SKM-1 treated with dmso at 0.1 percent for 144 hours (cell line): ENCODE measurements at regions not wholly inside any gene's neighbourhood (a gene's known extent, or its start where the extent isn't known, plus 50 kb on each side); places are given as distances from the start of the nearest gene placed in this dataset.
"Not testable (repeated sequence)": the region's sequence is repeated elsewhere in the genome, so short reads cannot be mapped to it uniquely, and the experiment has no call there.

ENCODE experiments used
- DNase-seq: peaks from one replicate; lab custom pipeline; 2025; ENCODE audit not compliant: unreplicated experiment; lab: John Stamatoyannopoulos, UW

- no peak for DNase-seq
Measured at GRCh38 chr4:160284516-160284915, 1181.6 kb downstream of the RAPGEF2 start.

GRCh38 chr4:160286051-160286450 lies 1183.2 kb downstream of the RAPGEF2 start:
- no peak for DNase-seq

- DNase-seq: no peak
Measured at GRCh38 chr4:160296476-160296875, 1193.6 kb downstream of the RAPGEF2 start.

GRCh38 chr4:160299177-160299576 lies 1196.3 kb downstream of the RAPGEF2 start:
- DNase-seq: no peak

- DNase-seq: no peak
Measured at GRCh38 chr4:160299608-160300007, 1196.7 kb downstream of the RAPGEF2 start.

- DNase-seq: no peak
Measured at GRCh38 chr4:160316036-160316435, 1213.2 kb downstream of the RAPGEF2 start.

GRCh38 chr4:160318567-160319220 lies 1215.8 kb downstream of the RAPGEF2 start:
- DNase-seq: no peak

GRCh38 chr4:160319221-160319867 lies 1216.5 kb downstream of the RAPGEF2 start:
- no peak for DNase-seq

GRCh38 chr4:160319868-160320260 lies 1217.0 kb downstream of the RAPGEF2 start:
- DNase-seq: no peak

GRCh38 chr4:160326110-160326509 lies 1223.2 kb downstream of the RAPGEF2 start:
- no peak for DNase-seq

- DNase-seq: no peak
Measured at GRCh38 chr4:160347197-160347596, 1244.3 kb downstream of the RAPGEF2 start.

- DNase-seq: no peak
Measured at GRCh38 chr4:160350944-160351343, 1248.1 kb downstream of the RAPGEF2 start.

GRCh38 chr4:160352637-160353036 lies 1249.8 kb downstream of the RAPGEF2 start:
- DNase-seq: no peak

GRCh38 chr4:160353548-160353947 lies 1250.7 kb downstream of the RAPGEF2 start:
- no peak for DNase-seq

- DNase-seq: no peak
Measured at GRCh38 chr4:160362478-160362877, 1259.6 kb downstream of the RAPGEF2 start.

GRCh38 chr4:160364217-160364616 lies 1261.3 kb downstream of the RAPGEF2 start:
- DNase-seq: no peak

- DNase-seq: not testable (repeated sequence)
Measured at GRCh38 chr4:160364665-160365064, 1261.8 kb downstream of the RAPGEF2 start.

- not testable (repeated sequence) for DNase-seq
Measured at GRCh38 chr4:160365383-160365782, 1262.5 kb downstream of the RAPGEF2 start.

GRCh38 chr4:160370046-160370445 lies 1267.2 kb downstream of the RAPGEF2 start:
- no peak for DNase-seq

GRCh38 chr4:160371446-160371845 lies 1268.6 kb downstream of the RAPGEF2 start:
- DNase-seq: no peak

- no peak for DNase-seq
Measured at GRCh38 chr4:160372390-160372789, 1269.5 kb downstream of the RAPGEF2 start.

- DNase-seq: no peak
Measured at GRCh38 chr4:160373911-160374310, 1271.0 kb downstream of the RAPGEF2 start.
